BLaER1 (cell line): ENCODE measurements at regions not wholly inside any gene's neighbourhood (a gene's known extent, or its start where the extent isn't known, plus 50 kb on each side); places are given as distances from the start of the nearest gene placed in this dataset.

ENCODE experiments used
- H3K27ac ChIP-seq: shearing (Covaris generic); formaldehyde crosslinking; 2 replicates; pipeline ENCODE4 v1.8.1; 2022
- H3K27me3 ChIP-seq: shearing (Covaris generic); formaldehyde crosslinking; 2 replicates; pipeline ENCODE4 v1.8.1; 2022
- H3K36me3 ChIP-seq: shearing (Covaris generic); formaldehyde crosslinking; 2 replicates; pipeline ENCODE4 v1.8.1; 2022
- H3K4me1 ChIP-seq: shearing (Covaris generic); formaldehyde crosslinking; 2 replicates; pipeline ENCODE4 v1.8.1; 2022
- H3K4me2 ChIP-seq: shearing (Covaris generic); formaldehyde crosslinking; 2 replicates; pipeline ENCODE4 v1.8.1; 2022
- H3K4me3 ChIP-seq: shearing (Covaris generic); formaldehyde crosslinking; 2 replicates; pipeline ENCODE4 v1.8.1; 2022
- H3K9ac ChIP-seq: shearing (Covaris generic); formaldehyde crosslinking; 2 replicates; pipeline ENCODE4 v1.8.1; 2022
- H3K9me3 ChIP-seq: shearing (Covaris generic); formaldehyde crosslinking; 2 replicates; pipeline ENCODE4 v1.8.1; 2022
- H4K20me1 ChIP-seq: shearing (Covaris generic); formaldehyde crosslinking; 2 replicates; pipeline ENCODE4 v1.8.1; 2022
- Cebpa-rat ChIP-seq: shearing (Covaris generic); IDR thresholded peaks from 2 replicates; pipeline ENCODE4 v1.8.1; 2022

GRCh38 chrX:6910218-6910617 is 237.3 kb upstream of the STS start:
- Histone ChIP-seq H3K4me1 (no peaks in the 10 kb centered on the region), H4K20me1 (no peaks in the 10 kb centered on the region), H3K27me3 (no peaks in the 10 kb centered on the region), H3K27ac (no peak overlapping the region), H3K9ac (no peak overlapping the region), H3K4me2 (no peak overlapping the region), H3K4me3 (no peak overlapping the region), H3K36me3 (no peaks in the 10 kb centered on the region), H3K9me3 (no peaks in the 10 kb centered on the region)
- TF ChIP-seq Cebpa-rat, result no peak

- Histone ChIP-seq H3K4me3 (no peak overlapping the region), H3K4me1 (peaks cover 2% of the 10 kb centered on the region; the same call in 1 of the 2 replicates), H4K20me1 (no peaks in the 10 kb centered on the region), H3K4me2 (no peak overlapping the region), H3K36me3 (no peaks in the 10 kb centered on the region), H3K9me3 (no peaks in the 10 kb centered on the region), H3K27ac (no peak overlapping the region), H3K9ac (no peak overlapping the region), H3K27me3 (no peaks in the 10 kb centered on the region)
- TF ChIP-seq Cebpa-rat, result no peak
These were observed 238.1 kb upstream of the STS start for GRCh38 chrX:6909396-6909795.

- no peaks in the 10 kb centered on the region for H3K9me3 ChIP-seq
- H3K27me3 ChIP-seq, result no peaks in the 10 kb centered on the region
- no peak overlapping the region for H3K27ac ChIP-seq
- H3K4me3 ChIP-seq, result no peak overlapping the region
- no peaks in the 10 kb centered on the region for H4K20me1 ChIP-seq
- no peaks in the 10 kb centered on the region for H3K36me3 ChIP-seq
- peaks cover 7% of the 10 kb centered on the region; the same call in 1 of the 2 replicates for H3K4me1 ChIP-seq
- no peak overlapping the region for H3K4me2 ChIP-seq
- H3K9ac ChIP-seq, result no peak overlapping the region
- no peak for TF ChIP-seq Cebpa-rat
These were observed 240.9 kb upstream of the STS start for GRCh38 chrX:6906608-6907007.

- Histone ChIP-seq H3K4me3 (no peak overlapping the region), H3K27ac (no peak overlapping the region), H3K4me2 (no peak overlapping the region; the same call in 1 of the 2 replicates), H3K36me3 (no peaks in the 10 kb centered on the region), H3K9ac (no peak overlapping the region), H4K20me1 (no peaks in the 10 kb centered on the region), H3K4me1 (peaks cover 7% of the 10 kb centered on the region; the same call in 1 of the 2 replicates), H3K9me3 (no peaks in the 10 kb centered on the region), H3K27me3 (no peaks in the 10 kb centered on the region)
- TF ChIP-seq Cebpa-rat, result no peak
These were observed 243.4 kb upstream of the STS start for GRCh38 chrX:6904156-6904555.

- H3K4me2 ChIP-seq, result no peak overlapping the region
- H3K4me1 ChIP-seq, result no peaks in the 10 kb centered on the region
- no peak overlapping the region for H3K4me3 ChIP-seq
- H3K27me3 ChIP-seq, result no peaks in the 10 kb centered on the region
- H4K20me1 ChIP-seq, result no peaks in the 10 kb centered on the region
- H3K36me3 ChIP-seq, result no peaks in the 10 kb centered on the region
- no peak overlapping the region for H3K27ac ChIP-seq
- H3K9me3 ChIP-seq, result no peaks in the 10 kb centered on the region
- no peak overlapping the region for H3K9ac ChIP-seq
- no peak for TF ChIP-seq Cebpa-rat
These were observed 249.1 kb upstream of the STS start for GRCh38 chrX:6898371-6898770.

- Histone ChIP-seq H3K9ac (no peak overlapping the region), H3K27ac (no peak overlapping the region), H3K36me3 (no peaks in the 10 kb centered on the region), H3K27me3 (no peaks in the 10 kb centered on the region), H3K4me3 (no peak overlapping the region), H4K20me1 (no peaks in the 10 kb centered on the region), H3K4me2 (no peak overlapping the region), H3K4me1 (no peaks in the 10 kb centered on the region), H3K9me3 (no peaks in the 10 kb centered on the region)
- no peak for TF ChIP-seq Cebpa-rat
These were observed 256.1 kb upstream of the STS start for GRCh38 chrX:6891404-6891803.

GRCh38 chrX:6890544-6891261 is 256.8 kb upstream of the STS start:
- H3K36me3 ChIP-seq, result no peaks in the 10 kb centered on the region
- H3K27ac ChIP-seq, result no peak overlapping the region
- no peak overlapping the region for H3K9ac ChIP-seq
- no peaks in the 10 kb centered on the region for H3K27me3 ChIP-seq
- no peaks in the 10 kb centered on the region for H4K20me1 ChIP-seq
- H3K4me1 ChIP-seq, result no peaks in the 10 kb centered on the region
- no peak for TF ChIP-seq Cebpa-rat
- no peak overlapping the region for H3K4me3 ChIP-seq
- no peaks in the 10 kb centered on the region for H3K9me3 ChIP-seq
- no peak overlapping the region for H3K4me2 ChIP-seq

- Histone ChIP-seq H4K20me1 (no peaks in the 10 kb centered on the region), H3K4me3 (no peak overlapping the region), H3K4me1 (no peaks in the 10 kb centered on the region), H3K4me2 (no peak overlapping the region), H3K9ac (no peak overlapping the region), H3K27me3 (no peaks in the 10 kb centered on the region), H3K27ac (no peak overlapping the region), H3K9me3 (no peaks in the 10 kb centered on the region), H3K36me3 (no peaks in the 10 kb centered on the region)
- no peak for TF ChIP-seq Cebpa-rat
These were observed 261.6 kb upstream of the STS start for GRCh38 chrX:6885909-6886308.

GRCh38 chrX:6885396-6885795 is 262.1 kb upstream of the STS start:
- H3K4me2 ChIP-seq, result no peak overlapping the region
- no peak overlapping the region for H3K4me3 ChIP-seq
- TF ChIP-seq Cebpa-rat, result no peak
- no peaks in the 10 kb centered on the region for H4K20me1 ChIP-seq
- H3K9me3 ChIP-seq, result no peaks in the 10 kb centered on the region
- no peaks in the 10 kb centered on the region for H3K27me3 ChIP-seq
- H3K36me3 ChIP-seq, result no peaks in the 10 kb centered on the region
- H3K9ac ChIP-seq, result no peak overlapping the region
- no peak overlapping the region for H3K27ac ChIP-seq
- H3K4me1 ChIP-seq, result no peaks in the 10 kb centered on the region

- Histone ChIP-seq H3K9me3 (peaks cover 26% of the 10 kb centered on the region), H3K36me3 (no peaks in the 10 kb centered on the region), H3K27ac (no peak overlapping the region), H3K27me3 (no peaks in the 10 kb centered on the region), H3K4me3 (no peak overlapping the region), H3K4me2 (no peak overlapping the region), H3K9ac (no peak overlapping the region), H3K4me1 (no peaks in the 10 kb centered on the region), H4K20me1 (no peaks in the 10 kb centered on the region)
- TF ChIP-seq Cebpa-rat, result no peak
These were observed 286.1 kb upstream of the STS start for GRCh38 chrX:6861456-6861855.

- H3K27ac ChIP-seq, result no peak overlapping the region
- no peaks in the 10 kb centered on the region for H3K27me3 ChIP-seq
- H4K20me1 ChIP-seq, result no peaks in the 10 kb centered on the region
- no peaks in the 10 kb centered on the region for H3K36me3 ChIP-seq
- no peak overlapping the region for H3K4me3 ChIP-seq
- no peak for TF ChIP-seq Cebpa-rat
- H3K4me2 ChIP-seq, result no peak overlapping the region
- peaks cover 33% of the 10 kb centered on the region for H3K9me3 ChIP-seq
- H3K4me1 ChIP-seq, result no peaks in the 10 kb centered on the region
- no peak overlapping the region for H3K9ac ChIP-seq
These were observed 289.8 kb upstream of the STS start for GRCh38 chrX:6857749-6858148.
